HG03354 (cell line): ENCODE measurements at regions not wholly inside any gene's neighbourhood (a gene's known extent, or its start where the extent isn't known, plus 50 kb on each side); places are given as distances from the start of the nearest gene placed in this dataset.
"Not testable (repeated sequence)": the region's sequence is repeated elsewhere in the genome, so short reads cannot be mapped to it uniquely, and the experiment has no call there.

Experiments used
- ATAC-seq: cut with Tn5 transposase; IDR thresholded peaks from one replicate; pipeline ENCODE4 v1.9.1; 2021; ENCODE audit warnings: mild to moderate bottlenecking; ENCODE audit not compliant: unreplicated experiment, poor library complexity, severe bottlenecking

- ATAC-seq = no peak
These were observed 140.4 kb downstream of the PSAT1 start for GRCh38 chr9:78437296-78437695.

- ATAC-seq = no peak
These were observed 140.9 kb downstream of the PSAT1 start for GRCh38 chr9:78437806-78438205.

GRCh38 chr9:78438211-78438610 lies 141.3 kb downstream of the PSAT1 start:
- ATAC-seq = no peak

GRCh38 chr9:78438780-78439179 lies 141.9 kb downstream of the PSAT1 start:
- ATAC-seq = no peak

- peak; percentile 93 for ATAC-seq
These were observed 142.4 kb downstream of the PSAT1 start for GRCh38 chr9:78439190-78439865.

GRCh38 chr9:78439866-78440830 lies 143.2 kb downstream of the PSAT1 start:
- no peak for ATAC-seq

- no peak for ATAC-seq
These were observed 144.5 kb downstream of the PSAT1 start for GRCh38 chr9:78441396-78441795.

- ATAC-seq = no peak
These were observed 145.0 kb downstream of the PSAT1 start for GRCh38 chr9:78441822-78442431.

GRCh38 chr9:78442577-78442976 lies 145.7 kb downstream of the PSAT1 start:
- not testable (repeated sequence) for ATAC-seq

GRCh38 chr9:78443946-78444345 lies 147.0 kb downstream of the PSAT1 start:
- ATAC-seq = no peak

GRCh38 chr9:78448960-78449673 lies 152.2 kb downstream of the PSAT1 start:
- ATAC-seq = no peak

- no peak for ATAC-seq
These were observed 156.5 kb downstream of the PSAT1 start for GRCh38 chr9:78453450-78453849.

- no peak for ATAC-seq
These were observed 165.7 kb downstream of the PSAT1 start for GRCh38 chr9:78462611-78463010.

GRCh38 chr9:78463750-78464149 lies 166.8 kb downstream of the PSAT1 start:
- ATAC-seq = no peak

- no peak for ATAC-seq
These were observed 171.3 kb downstream of the PSAT1 start for GRCh38 chr9:78468231-78468630.

- ATAC-seq = no peak
These were observed 172.2 kb downstream of the PSAT1 start for GRCh38 chr9:78468974-78469576.

GRCh38 chr9:78470216-78470615 lies 173.3 kb downstream of the PSAT1 start:
- ATAC-seq = no peak

- no peak for ATAC-seq
These were observed 173.8 kb downstream of the PSAT1 start for GRCh38 chr9:78470741-78471140.

- ATAC-seq = no peak
These were observed 175.2 kb downstream of the PSAT1 start for GRCh38 chr9:78472111-78472510.

GRCh38 chr9:78479441-78479840 lies 182.5 kb downstream of the PSAT1 start:
- ATAC-seq = no peak
